ENCODE measurements at regions not wholly inside any gene's neighbourhood (a gene's known extent, or its start where the extent isn't known, plus 50 kb on each side); places are given as distances from the start of the nearest gene placed in this dataset.

DNA sequence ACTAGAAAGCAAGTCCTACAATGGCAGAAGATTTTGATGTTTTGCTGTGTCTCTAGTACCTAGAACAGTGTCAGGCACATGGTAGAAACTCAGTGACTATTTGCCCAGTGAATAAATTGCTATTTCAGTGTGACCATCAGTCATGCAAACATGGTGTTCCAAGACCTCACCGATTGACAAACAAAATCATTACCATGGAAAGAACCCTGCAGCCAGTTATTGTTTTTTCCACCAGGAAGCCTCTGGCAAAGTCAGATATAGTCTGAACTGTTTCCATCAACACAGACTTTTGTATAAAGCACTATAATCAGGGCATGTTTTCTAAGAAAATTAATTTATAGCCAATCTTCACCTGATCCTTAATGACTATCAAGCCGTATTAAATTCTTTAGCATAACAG, 97.3 kb upstream of the RASSF8 start:
- TF ChIP-seq, protein P1, sequence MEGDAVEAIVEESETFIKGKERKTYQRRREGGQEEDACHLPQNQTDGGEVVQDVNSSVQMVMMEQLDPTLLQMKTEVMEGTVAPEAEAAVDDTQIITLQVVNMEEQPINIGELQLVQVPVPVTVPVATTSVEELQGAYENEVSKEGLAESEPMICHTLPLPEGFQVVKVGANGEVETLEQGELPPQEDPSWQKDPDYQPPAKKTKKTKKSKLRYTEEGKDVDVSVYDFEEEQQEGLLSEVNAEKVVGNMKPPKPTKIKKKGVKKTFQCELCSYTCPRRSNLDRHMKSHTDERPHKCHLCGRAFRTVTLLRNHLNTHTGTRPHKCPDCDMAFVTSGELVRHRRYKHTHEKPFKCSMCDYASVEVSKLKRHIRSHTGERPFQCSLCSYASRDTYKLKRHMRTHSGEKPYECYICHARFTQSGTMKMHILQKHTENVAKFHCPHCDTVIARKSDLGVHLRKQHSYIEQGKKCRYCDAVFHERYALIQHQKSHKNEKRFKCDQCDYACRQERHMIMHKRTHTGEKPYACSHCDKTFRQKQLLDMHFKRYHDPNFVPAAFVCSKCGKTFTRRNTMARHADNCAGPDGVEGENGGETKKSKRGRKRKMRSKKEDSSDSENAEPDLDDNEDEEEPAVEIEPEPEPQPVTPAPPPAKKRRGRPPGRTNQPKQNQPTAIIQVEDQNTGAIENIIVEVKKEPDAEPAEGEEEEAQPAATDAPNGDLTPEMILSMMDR (IDR thresholded peaks at IDR 0.05; ENCODE audit: low read depth, low read length), result no peak

DNA sequence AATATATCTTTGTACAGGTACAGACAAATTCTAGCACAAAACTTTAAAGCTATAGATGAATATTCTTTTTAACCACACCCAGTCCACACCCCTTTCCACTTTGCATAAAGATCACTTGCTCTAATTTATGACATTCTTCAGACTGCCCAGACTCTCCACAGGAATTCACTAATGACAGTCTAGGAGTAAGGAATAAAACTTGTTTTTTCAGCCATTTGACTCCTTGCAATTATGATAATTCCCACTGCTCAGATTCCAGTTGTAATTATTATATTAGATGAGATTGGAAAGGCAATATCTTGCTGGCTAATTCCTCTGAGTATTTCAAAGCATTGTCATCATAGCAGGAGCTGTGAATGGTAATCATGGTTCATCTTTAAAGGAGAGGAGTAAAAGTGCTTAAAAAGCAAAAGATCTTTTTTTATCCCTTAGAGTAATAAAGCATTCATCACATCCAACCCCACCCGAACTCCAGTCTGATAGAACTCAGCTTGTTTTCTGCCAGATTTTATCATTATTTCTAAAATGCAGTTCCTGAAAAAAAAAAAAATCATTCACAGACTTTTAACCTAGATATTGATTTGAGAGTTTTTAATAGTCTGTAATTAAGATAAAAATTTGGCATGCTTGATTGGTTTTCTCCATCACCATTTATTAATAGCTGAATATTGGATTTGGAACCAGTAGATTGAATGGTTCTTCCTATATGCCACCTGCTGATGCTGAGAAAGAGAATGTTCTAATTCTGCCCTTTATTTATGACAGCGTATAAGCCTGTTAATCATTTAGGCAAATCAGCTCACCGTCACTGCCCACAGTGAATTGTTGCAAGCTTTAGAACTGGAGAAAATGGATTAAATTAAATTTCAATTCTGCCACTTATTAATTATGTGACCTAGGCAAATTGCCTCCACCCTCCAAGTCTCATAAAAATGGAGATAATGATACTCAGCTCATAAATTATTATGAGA, 93.9 kb upstream of the RASSF8 start:
- H3K4me3 ChIP-seq (ENCODE audit: low read depth, low read length), result no peak overlapping the region
- TF ChIP-seq, protein P1 (IDR thresholded peaks at IDR 0.05; ENCODE audit: low read depth, low read length), result no peak

More for the DNA sequence above, 97.3 kb upstream of the RASSF8 start:
- no peak overlapping the region for H3K4me3 ChIP-seq (ENCODE audit: low read depth, low read length)

- TF ChIP-seq, protein P1 (IDR thresholded peaks at IDR 0.05; ENCODE audit: low read depth, low read length), result no peak
- H3K4me3 ChIP-seq (ENCODE audit: low read depth, low read length), result no peak overlapping the region
Measured at GRCh38 chr12:25866586-25867378, 91.7 kb upstream of the RASSF8 start.

- TF ChIP-seq, protein P1 (IDR thresholded peaks at IDR 0.05; ENCODE audit: low read depth, low read length), result no peak
- no peak overlapping the region for H3K4me3 ChIP-seq (ENCODE audit: low read depth, low read length)
Measured at GRCh38 chr12:25868193-25868592, 90.3 kb upstream of the RASSF8 start.

DNA sequence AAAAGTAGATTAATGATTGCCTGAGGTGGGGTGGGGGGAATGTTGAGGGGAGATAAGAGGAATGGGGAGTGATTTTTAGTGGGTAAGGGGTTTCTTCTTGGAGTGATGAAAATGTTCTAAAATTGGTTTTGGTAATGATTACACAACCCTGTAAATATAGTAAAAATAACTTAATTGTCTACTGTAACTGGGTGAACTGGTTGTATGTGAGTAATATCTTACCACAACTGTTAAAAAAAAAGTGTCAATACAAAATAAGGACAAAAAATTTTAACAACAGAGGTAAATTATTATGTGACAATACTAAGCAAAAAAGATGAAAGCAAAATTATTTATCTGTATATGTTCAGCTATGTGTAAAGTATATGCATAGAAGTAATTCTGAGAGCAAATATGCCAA, 86.3 kb upstream of the RASSF8 start:
- TF ChIP-seq, protein P1 (IDR thresholded peaks at IDR 0.05; ENCODE audit: low read depth, low read length), result no peak
- no peak overlapping the region for H3K4me3 ChIP-seq (ENCODE audit: low read depth, low read length)

- H3K4me3 ChIP-seq (ENCODE audit: low read depth, low read length), result no peak overlapping the region
- TF ChIP-seq, protein P1 (IDR thresholded peaks at IDR 0.05; ENCODE audit: low read depth, low read length), result no peak
Measured at GRCh38 chr12:25875661-25876060, 82.8 kb upstream of the RASSF8 start.
